Prostate gland (tissue), 2 donors: ENCODE measurements at regions not wholly inside any gene's neighbourhood (a gene's known extent, or its start where the extent isn't known, plus 50 kb on each side); places are given as distances from the start of the nearest gene placed in this dataset.

ENCODE experiments used
- DNase-seq: peaks from one replicate; pipeline ENCODE4 v3.0.0-alpha.2; 2019; ENCODE audit warnings: low spot score
- H3K27ac ChIP-seq, 2 donors: fragments of 200-600 bp; sonication (generic); 2 replicates each; pipeline ENCODE4 v1.5.1; 2017 to 2019
- H3K27me3 ChIP-seq: fragments of 200-600 bp; sonication (generic); replicated peaks from 2 replicates; pipeline ENCODE4 v1.5.1; 2019; ENCODE audit not compliant: insufficient read depth
- H3K36me3 ChIP-seq, 2 donors: fragments of 200-600 bp; sonication (generic); 1 replicate in 1 of 2; 2 replicates in 1 of 2; pipeline versions ENCODE4 v1.5.1 to v1.8.1; 2017 to 2019
- H3K4me1 ChIP-seq: fragments of 200-600 bp; sonication (generic); replicated peaks from 2 replicates; pipeline ENCODE4 v1.5.1; 2019
- H3K4me3 ChIP-seq, 2 donors: fragments of 200-600 bp; sonication (generic); 2 replicates each; pipeline ENCODE4 v1.5.1; 2017 to 2019
- H3K9me3 ChIP-seq: fragments of 200-600 bp; sonication (generic); 2 replicates; pipeline ENCODE4 v1.5.1; 2017
- POLR2A ChIP-seq: fragments of 450-650 bp; IDR thresholded peaks from one replicate; pipeline ENCODE4 v1.6.1; 2016; ENCODE audit warnings: antibody characterized with exemption, mild to moderate bottlenecking
- POLR2AphosphoS5 ChIP-seq: sonication (generic); formaldehyde crosslinking; IDR thresholded peaks from one replicate; pipeline ENCODE4 v1.6.1; 2017; ENCODE audit warnings: antibody characterized with exemption
- WGBS: methylation state at CpG from one replicate; pipeline ENCODE4 v1.1.5; 2018; 5-methylcytosine and 5-hydroxymethylcytosine counted together
- intact Hi-C: fragments of 100-400 bp; cut with DNase I; formaldehyde crosslinking; loops from one replicate; pipeline ENCODE4 v1.14.2; 2022
- TF ChIP-seq, protein P1 (sequence below), 4 experiments: fragments of 200-600 bp in 2 of 4; fragments of 450-650 bp in 2 of 4; sonication (generic) in 2 of 4; IDR thresholded peaks; 1 replicate in 3 of 4; 2 replicates in 1 of 4; pipeline ENCODE4 v1.5.1; 2016 to 2019; ENCODE audit warnings: antibody characterized with exemption in 4 of 4, mild to moderate bottlenecking in 2 of 4, moderate library complexity in 2 of 4

DNA sequence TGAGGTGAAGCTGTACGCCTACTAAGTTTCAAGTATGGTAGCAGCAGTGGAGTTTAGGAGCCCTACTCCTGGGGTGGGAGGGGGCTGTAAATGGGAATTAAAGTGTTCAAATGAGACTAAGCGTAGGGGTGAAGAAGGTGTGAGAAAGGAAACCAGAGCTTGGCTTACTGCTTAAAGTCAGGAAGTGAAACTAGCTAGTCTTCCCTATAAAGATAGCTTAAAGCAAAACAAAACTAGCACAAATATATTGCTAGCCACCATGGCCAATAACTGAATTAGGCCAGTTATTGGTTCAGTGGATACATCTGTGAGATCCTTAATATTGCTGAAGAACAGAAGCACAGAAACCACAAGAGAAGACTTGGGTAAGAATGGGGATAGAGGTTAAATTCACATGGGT, 492.2 kb upstream of the PKN2 start:
- Histone ChIP-seq H3K27me3 (no peaks in the 10 kb centered on the region), H3K4me3 (no peak overlapping the region), H3K4me1 (no peaks in the 10 kb centered on the region), H3K9me3 (no peaks in the 10 kb centered on the region), H3K36me3 (no peaks in the 10 kb centered on the region), H3K27ac (no peak overlapping the region)
- WGBS, result 98% methylated on average over 2 of the region's 2 CpGs
- TF ChIP-seq POLR2A (no peak), POLR2AphosphoS5 (no peak)
- TF ChIP-seq, protein P1, sequence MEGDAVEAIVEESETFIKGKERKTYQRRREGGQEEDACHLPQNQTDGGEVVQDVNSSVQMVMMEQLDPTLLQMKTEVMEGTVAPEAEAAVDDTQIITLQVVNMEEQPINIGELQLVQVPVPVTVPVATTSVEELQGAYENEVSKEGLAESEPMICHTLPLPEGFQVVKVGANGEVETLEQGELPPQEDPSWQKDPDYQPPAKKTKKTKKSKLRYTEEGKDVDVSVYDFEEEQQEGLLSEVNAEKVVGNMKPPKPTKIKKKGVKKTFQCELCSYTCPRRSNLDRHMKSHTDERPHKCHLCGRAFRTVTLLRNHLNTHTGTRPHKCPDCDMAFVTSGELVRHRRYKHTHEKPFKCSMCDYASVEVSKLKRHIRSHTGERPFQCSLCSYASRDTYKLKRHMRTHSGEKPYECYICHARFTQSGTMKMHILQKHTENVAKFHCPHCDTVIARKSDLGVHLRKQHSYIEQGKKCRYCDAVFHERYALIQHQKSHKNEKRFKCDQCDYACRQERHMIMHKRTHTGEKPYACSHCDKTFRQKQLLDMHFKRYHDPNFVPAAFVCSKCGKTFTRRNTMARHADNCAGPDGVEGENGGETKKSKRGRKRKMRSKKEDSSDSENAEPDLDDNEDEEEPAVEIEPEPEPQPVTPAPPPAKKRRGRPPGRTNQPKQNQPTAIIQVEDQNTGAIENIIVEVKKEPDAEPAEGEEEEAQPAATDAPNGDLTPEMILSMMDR (IDR thresholded peaks at IDR 0.05), result no peak
- intact Hi-C loops, result no loop called here
- DNase-seq, result no peak

DNA sequence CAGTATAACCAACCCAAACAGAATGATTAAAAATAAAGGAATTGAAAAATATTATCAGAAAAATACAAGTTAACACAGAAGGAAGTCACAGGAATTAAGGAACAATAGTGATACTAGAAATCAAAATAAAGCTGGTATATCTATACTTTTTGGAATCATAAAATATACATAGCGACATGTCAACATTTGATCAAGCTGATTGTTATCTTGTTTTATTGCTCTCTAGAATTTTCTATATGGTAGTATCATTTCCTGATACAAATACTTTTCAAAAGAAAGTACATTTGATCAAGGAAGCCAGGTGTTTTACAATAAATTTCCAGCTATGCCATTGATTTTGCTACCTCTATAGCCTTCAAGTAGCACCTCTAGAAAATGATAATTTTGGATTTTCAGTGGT, 489.5 kb upstream of the PKN2 start:
- 72% methylated on average over 1 of the region's 1 CpG for WGBS
- H3K27me3 ChIP-seq, result no peaks in the 10 kb centered on the region
- H3K27ac ChIP-seq, result no peak overlapping the region
- H3K4me1 ChIP-seq, result no peaks in the 10 kb centered on the region
- no peak for TF ChIP-seq POLR2AphosphoS5
- no peak for TF ChIP-seq POLR2A
- TF ChIP-seq, protein P1 (IDR thresholded peaks at IDR 0.05), result no peak
- DNase-seq, result no peak
- no peaks in the 10 kb centered on the region for H3K9me3 ChIP-seq
- intact Hi-C loops, result no loop called here
- H3K36me3 ChIP-seq, result no peaks in the 10 kb centered on the region
- no peak overlapping the region for H3K4me3 ChIP-seq

DNA sequence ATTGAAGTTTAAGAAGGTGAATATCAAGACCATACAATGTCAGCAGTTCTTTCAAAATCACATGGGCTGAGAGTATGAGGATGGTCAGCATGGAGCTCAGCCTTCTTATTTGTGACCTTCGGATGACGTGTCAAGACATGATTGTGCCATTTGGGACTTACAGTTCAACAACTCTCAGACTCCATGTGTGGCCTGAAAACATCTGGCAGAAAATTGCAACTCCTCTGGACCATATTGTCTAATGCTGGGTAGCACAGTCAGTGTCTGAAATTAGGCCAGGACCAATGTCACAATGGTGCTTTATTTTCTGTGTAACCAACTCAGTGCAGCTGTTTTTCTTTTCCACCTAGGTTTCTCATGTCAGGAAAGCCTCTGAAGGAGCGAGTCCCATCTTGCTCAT, 483.5 kb upstream of the PKN2 start:
- Histone ChIP-seq H3K4me1 (no peaks in the 10 kb centered on the region), H3K27me3 (no peaks in the 10 kb centered on the region), H3K36me3 (no peaks in the 10 kb centered on the region), H3K27ac (no peak overlapping the region), H3K9me3 (no peaks in the 10 kb centered on the region), H3K4me3 (no peak overlapping the region)
- DNase-seq, result no peak
- no peak for TF ChIP-seq POLR2A
- TF ChIP-seq, protein P1 (IDR thresholded peaks at IDR 0.05), result no peak
- TF ChIP-seq POLR2AphosphoS5, result no peak
- intact Hi-C loops, result no loop called here
- 95% methylated on average over 3 of the region's 3 CpGs for WGBS

DNA sequence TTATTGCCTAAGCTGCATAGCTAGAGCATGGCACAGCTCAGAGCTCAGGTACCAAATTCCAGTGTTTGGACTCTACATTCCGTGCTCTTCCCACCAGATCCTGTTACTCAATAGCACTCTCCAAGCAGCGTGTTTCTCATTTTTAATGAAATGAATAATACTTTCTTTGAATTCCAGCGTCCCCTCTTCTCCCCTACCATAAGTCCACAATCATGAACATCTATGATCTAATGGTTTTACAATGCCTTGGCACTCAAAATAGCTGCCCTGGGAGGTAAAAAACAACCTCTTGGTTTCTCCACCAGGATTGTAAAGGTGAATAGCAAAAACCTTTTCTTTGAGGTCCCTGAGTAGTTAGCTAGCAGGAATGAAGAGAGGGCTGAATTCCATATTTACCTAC, 480.0 kb upstream of the PKN2 start:
- H3K27ac ChIP-seq, result no peak overlapping the region
- H3K4me3 ChIP-seq, result no peak overlapping the region
- no peak for DNase-seq
- no peaks in the 10 kb centered on the region for H3K4me1 ChIP-seq
- H3K9me3 ChIP-seq, result no peaks in the 10 kb centered on the region
- H3K27me3 ChIP-seq, result no peaks in the 10 kb centered on the region
- WGBS, result 52% methylated on average over 3 of the region's 3 CpGs
- intact Hi-C loops, result no loop called here
- no peaks in the 10 kb centered on the region for H3K36me3 ChIP-seq
- TF ChIP-seq POLR2AphosphoS5, result no peak
- TF ChIP-seq POLR2A, result no peak
- TF ChIP-seq, protein P1 (IDR thresholded peaks at IDR 0.05), result no peak

DNA sequence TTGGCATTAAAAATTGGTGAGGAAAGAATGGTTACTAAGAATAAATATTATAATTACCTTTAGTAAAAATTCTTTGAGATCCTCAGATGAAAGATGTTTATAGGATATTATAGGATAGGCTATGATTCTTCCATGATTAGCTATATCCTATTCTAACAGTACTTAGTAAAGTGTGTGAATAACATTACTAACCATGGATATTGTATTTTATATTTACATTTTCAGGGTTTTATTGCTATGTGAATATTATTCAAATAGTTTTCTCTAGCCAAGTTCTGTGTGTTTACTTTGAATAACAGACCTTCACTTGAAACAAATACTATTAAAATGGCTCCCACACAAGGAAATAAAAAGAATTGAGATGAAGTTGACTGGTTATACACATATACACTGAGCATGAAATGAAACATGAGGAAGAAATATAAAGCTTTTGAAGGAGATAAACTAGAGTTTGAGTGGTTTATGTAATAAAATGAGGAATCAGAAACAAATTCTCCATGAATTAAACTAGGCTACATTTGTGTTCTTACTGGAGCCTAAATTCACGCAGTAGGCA, 479.4 kb upstream of the PKN2 start:
- intact Hi-C loops, result no loop called here
- no peaks in the 10 kb centered on the region for H3K4me1 ChIP-seq
- H3K4me3 ChIP-seq, result no peak overlapping the region
- no peak for DNase-seq
- WGBS, result 97% methylated on average over 1 of the region's 1 CpG
- H3K27ac ChIP-seq, result no peak overlapping the region
- H3K36me3 ChIP-seq, result no peaks in the 10 kb centered on the region
- H3K27me3 ChIP-seq, result no peaks in the 10 kb centered on the region
- TF ChIP-seq, protein P1 (IDR thresholded peaks at IDR 0.05), result no peak
- TF ChIP-seq POLR2A, result no peak
- no peak for TF ChIP-seq POLR2AphosphoS5
- H3K9me3 ChIP-seq, result no peaks in the 10 kb centered on the region
